K562 (cell line): ENCODE measurements at regions not wholly inside any gene's neighbourhood (a gene's known extent, or its start where the extent isn't known, plus 50 kb on each side); places are given as distances from the start of the nearest gene placed in this dataset.

Experiments
- ARNT ChIP-seq, 2 experiments: fragments of 450-650 bp; IDR thresholded peaks; 2 replicates each; pipeline ENCODE4 v1.6.1; 2016; ENCODE audit warnings: mild to moderate bottlenecking in 1 of 2
- EGR1 ChIP-seq: fragments of 450-650 bp; conservative IDR thresholded peaks from 2 replicates; pipeline ENCODE4 v1.6.1; 2017; ENCODE audit warnings: mild to moderate bottlenecking
- EHMT2 ChIP-seq: fragments of 450-650 bp; IDR thresholded peaks from 2 replicates; pipeline ENCODE4 v1.6.1; 2018; ENCODE audit warnings: antibody characterized with exemption
- ERF ChIP-seq: fragments of 450-650 bp; formaldehyde crosslinking; IDR thresholded peaks from 2 replicates; pipeline ENCODE4 v1.4.0; 2020; ENCODE audit warnings: mild to moderate bottlenecking, mixed read lengths
- GABPB1 ChIP-seq: sonication (generic); formaldehyde crosslinking; IDR thresholded peaks from 2 replicates; pipeline ENCODE4 v1.8.0; 2022; ENCODE audit warnings: mild to moderate bottlenecking, missing genetic modification reagents
- GTF2F1 ChIP-seq: IDR thresholded peaks from 2 replicates; pipeline ENCODE4 v1.6.1; 2011; ENCODE audit warnings: low read depth, low read length, improper control_type of control experiment
- JUN ChIP-seq, 2 experiments: sonication (generic) in 1 of 2; formaldehyde crosslinking in 1 of 2; IDR thresholded peaks; 2 replicates each; pipeline versions ENCODE4 v1.6.1 to v1.8.0; 2012 to 2022; ENCODE audit warnings: borderline replicate concordance in 2 of 2, mild to moderate bottlenecking in 2 of 2, improper control_type of control experiment in 1 of 2, low read depth in 1 of 2, low read length in 1 of 2, missing genetic modification reagents in 1 of 2
- PML ChIP-seq: IDR thresholded peaks from 2 replicates; pipeline ENCODE4 v1.6.1; 2012; ENCODE audit warnings: low read length, inconsistent platforms
- SMC3 ChIP-seq: conservative IDR thresholded peaks from 2 replicates; pipeline ENCODE4 v1.6.1; 2011; ENCODE audit warnings: low read depth, low read length, improper control_type of control experiment; ENCODE audit not compliant: insufficient read depth
- SPI1 ChIP-seq: IDR thresholded peaks from 2 replicates; pipeline ENCODE4 v1.6.1; 2011; ENCODE audit warnings: low read depth, low read length, control low read depth, borderline replicate concordance
- ZC3H4 ChIP-seq: sonication (generic); formaldehyde crosslinking; IDR thresholded peaks from 2 replicates; pipeline ENCODE4 v1.9.0; 2021; ENCODE audit warnings: missing genetic modification reagents, borderline replicate concordance
- TF ChIP-seq, protein P1 (sequence below): IDR thresholded peaks from 2 replicates; pipeline ENCODE4 v1.6.1; 2011; ENCODE audit warnings: borderline replicate concordance, low read depth, mild to moderate bottlenecking, moderate library complexity, low read length; ENCODE audit not compliant: insufficient read depth, poor library complexity, severe bottlenecking
- TF ChIP-seq, protein P2 (sequence below), 3 experiments: IDR thresholded peaks in 2 of 3; conservative IDR thresholded peaks in 1 of 3; 2 replicates each; pipeline ENCODE4 v1.5.1; 2011 to 2012; ENCODE audit warnings: low read length in 3 of 3, mild to moderate bottlenecking in 3 of 3, control low read depth in 2 of 3, improper control_type of control experiment in 1 of 3, inconsistent platforms in 1 of 3, low read depth in 1 of 3, mixed read lengths in 1 of 3, moderate library complexity in 1 of 3; ENCODE audit not compliant: insufficient read depth in 2 of 3
- TF ChIP-seq, protein P3 (sequence below): IDR thresholded peaks from 2 replicates; pipeline ENCODE4 v1.6.1; 2014; ENCODE audit warnings: antibody characterized with exemption

DNA sequence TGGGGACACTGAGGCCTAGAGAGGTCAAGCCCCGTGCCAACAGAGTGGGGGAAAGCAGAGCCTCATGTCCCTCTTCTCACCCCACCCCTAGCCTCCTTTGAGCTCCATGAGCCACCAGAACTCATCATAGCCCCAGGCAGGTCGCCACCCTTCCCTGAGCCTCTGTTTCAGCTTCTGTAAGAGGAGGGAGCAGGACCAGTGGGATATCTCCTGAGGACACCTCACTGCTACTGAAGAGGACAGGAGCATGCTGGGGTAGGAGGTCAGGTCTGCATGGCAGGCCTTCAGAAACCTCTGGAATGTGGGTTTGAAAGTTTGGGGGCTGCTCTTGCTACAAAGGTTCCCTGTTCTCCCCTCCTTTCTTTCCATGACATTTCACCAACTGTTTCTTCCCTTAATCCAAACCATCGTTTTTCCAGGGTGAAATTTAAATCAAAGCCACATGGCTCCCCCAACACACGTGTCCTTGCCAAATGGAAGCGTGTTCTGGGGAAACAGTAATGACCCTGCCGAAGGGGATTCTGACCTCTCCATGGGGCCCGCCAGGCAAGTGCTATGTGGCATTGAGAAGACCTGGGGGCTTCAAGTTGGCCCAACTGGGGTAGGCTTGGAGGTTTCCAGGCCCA, 88.1 kb upstream of the RUNX3 start:
- no peak for TF ChIP-seq EHMT2
- TF ChIP-seq GTF2F1: no peak
- TF ChIP-seq PML: no peak
- TF ChIP-seq ARNT (IDR thresholded peaks at IDR 0.05): no peak
- TF ChIP-seq EGR1: no peak
- no peak for TF ChIP-seq SPI1
- TF ChIP-seq, protein P1, sequence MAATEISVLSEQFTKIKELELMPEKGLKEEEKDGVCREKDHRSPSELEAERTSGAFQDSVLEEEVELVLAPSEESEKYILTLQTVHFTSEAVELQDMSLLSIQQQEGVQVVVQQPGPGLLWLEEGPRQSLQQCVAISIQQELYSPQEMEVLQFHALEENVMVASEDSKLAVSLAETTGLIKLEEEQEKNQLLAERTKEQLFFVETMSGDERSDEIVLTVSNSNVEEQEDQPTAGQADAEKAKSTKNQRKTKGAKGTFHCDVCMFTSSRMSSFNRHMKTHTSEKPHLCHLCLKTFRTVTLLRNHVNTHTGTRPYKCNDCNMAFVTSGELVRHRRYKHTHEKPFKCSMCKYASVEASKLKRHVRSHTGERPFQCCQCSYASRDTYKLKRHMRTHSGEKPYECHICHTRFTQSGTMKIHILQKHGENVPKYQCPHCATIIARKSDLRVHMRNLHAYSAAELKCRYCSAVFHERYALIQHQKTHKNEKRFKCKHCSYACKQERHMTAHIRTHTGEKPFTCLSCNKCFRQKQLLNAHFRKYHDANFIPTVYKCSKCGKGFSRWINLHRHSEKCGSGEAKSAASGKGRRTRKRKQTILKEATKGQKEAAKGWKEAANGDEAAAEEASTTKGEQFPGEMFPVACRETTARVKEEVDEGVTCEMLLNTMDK: no peak
- TF ChIP-seq ZC3H4 (CRISPR knock-in tag): no peak
- TF ChIP-seq, protein P2, sequence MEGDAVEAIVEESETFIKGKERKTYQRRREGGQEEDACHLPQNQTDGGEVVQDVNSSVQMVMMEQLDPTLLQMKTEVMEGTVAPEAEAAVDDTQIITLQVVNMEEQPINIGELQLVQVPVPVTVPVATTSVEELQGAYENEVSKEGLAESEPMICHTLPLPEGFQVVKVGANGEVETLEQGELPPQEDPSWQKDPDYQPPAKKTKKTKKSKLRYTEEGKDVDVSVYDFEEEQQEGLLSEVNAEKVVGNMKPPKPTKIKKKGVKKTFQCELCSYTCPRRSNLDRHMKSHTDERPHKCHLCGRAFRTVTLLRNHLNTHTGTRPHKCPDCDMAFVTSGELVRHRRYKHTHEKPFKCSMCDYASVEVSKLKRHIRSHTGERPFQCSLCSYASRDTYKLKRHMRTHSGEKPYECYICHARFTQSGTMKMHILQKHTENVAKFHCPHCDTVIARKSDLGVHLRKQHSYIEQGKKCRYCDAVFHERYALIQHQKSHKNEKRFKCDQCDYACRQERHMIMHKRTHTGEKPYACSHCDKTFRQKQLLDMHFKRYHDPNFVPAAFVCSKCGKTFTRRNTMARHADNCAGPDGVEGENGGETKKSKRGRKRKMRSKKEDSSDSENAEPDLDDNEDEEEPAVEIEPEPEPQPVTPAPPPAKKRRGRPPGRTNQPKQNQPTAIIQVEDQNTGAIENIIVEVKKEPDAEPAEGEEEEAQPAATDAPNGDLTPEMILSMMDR (IDR thresholded peaks at IDR 0.05 in 2 of 3, conservative IDR thresholded peaks at IDR 0.05 in 1 of 3; ENCODE audit: insufficient read depth in 2 of 3, low read depth in 1 of 3, low read length in 3 of 3): no peak
- no peak for TF ChIP-seq SMC3
- TF ChIP-seq, protein P3, sequence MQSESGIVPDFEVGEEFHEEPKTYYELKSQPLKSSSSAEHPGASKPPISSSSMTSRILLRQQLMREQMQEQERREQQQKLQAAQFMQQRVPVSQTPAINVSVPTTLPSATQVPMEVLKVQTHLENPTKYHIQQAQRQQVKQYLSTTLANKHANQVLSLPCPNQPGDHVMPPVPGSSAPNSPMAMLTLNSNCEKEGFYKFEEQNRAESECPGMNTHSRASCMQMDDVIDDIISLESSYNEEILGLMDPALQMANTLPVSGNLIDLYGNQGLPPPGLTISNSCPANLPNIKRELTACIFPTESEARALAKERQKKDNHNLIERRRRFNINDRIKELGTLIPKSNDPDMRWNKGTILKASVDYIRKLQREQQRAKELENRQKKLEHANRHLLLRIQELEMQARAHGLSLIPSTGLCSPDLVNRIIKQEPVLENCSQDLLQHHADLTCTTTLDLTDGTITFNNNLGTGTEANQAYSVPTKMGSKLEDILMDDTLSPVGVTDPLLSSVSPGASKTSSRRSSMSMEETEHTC: no peak
- TF ChIP-seq ERF (CRISPR knock-in tag): no peak
- TF ChIP-seq JUN (IDR thresholded peaks at IDR 0.05; ENCODE audit: borderline replicate concordance, low read depth, low read length): no peak
- no peak for TF ChIP-seq JUN (CRISPR knock-in tag; IDR thresholded peaks at IDR 0.05; ENCODE audit: borderline replicate concordance)
- TF ChIP-seq GABPB1 (CRISPR knock-in tag): no peak
